ENCODE measurements at regions not wholly inside any gene's neighbourhood (a gene's known extent, or its start where the extent isn't known, plus 50 kb on each side); places are given as distances from the start of the nearest gene placed in this dataset.

DNA sequence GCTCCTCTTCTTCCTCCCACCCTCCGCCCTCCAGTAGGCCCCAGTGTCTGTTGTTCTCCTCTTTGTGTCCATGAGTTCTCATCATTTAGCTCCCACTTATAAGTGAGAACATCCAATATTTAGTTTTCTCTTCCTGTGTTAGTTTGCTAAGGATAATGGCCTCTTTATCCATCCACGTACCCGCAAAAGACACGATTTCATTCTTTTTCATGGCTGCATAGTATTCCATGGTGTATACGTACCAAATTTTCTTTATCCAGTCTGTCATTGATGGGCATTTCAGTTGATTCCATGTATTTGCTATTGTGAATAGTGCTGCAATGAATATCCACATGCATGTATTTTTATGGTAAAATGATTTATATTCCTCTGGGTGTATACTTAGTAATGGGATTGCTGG, 82.2 kb downstream of the COPS8 start:
- no peak overlapping the region for H3K27ac ChIP-seq
- TF ChIP-seq POLR2A (IDR thresholded peaks at IDR 0.05), result no peak
- TF ChIP-seq, protein P1, sequence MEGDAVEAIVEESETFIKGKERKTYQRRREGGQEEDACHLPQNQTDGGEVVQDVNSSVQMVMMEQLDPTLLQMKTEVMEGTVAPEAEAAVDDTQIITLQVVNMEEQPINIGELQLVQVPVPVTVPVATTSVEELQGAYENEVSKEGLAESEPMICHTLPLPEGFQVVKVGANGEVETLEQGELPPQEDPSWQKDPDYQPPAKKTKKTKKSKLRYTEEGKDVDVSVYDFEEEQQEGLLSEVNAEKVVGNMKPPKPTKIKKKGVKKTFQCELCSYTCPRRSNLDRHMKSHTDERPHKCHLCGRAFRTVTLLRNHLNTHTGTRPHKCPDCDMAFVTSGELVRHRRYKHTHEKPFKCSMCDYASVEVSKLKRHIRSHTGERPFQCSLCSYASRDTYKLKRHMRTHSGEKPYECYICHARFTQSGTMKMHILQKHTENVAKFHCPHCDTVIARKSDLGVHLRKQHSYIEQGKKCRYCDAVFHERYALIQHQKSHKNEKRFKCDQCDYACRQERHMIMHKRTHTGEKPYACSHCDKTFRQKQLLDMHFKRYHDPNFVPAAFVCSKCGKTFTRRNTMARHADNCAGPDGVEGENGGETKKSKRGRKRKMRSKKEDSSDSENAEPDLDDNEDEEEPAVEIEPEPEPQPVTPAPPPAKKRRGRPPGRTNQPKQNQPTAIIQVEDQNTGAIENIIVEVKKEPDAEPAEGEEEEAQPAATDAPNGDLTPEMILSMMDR (IDR thresholded peaks at IDR 0.05), result no peak
- no peaks in the 10 kb centered on the region for H3K27me3 ChIP-seq
- intact Hi-C loops (cut with DNase I), result loop anchor here (5.0 kb wide), 2 partner anchors 154 to 244 kb away; partner anchors contain the start of gene COL6A3
- H3K4me1 ChIP-seq, result peaks cover 0 to 6% of the 10 kb centered on the region in 2 donors
- no peaks in the 10 kb centered on the region for H3K36me3 ChIP-seq
- no peak for DNase-seq
- WGBS, 2 donors, result 97 to 99% methylated on average over 5 of the region's 5 CpGs
- H3K9me3 ChIP-seq, result no peaks in the 10 kb centered on the region
- no peak overlapping the region for H3K4me3 ChIP-seq (replicated peaks in 1 of 3)

DNA sequence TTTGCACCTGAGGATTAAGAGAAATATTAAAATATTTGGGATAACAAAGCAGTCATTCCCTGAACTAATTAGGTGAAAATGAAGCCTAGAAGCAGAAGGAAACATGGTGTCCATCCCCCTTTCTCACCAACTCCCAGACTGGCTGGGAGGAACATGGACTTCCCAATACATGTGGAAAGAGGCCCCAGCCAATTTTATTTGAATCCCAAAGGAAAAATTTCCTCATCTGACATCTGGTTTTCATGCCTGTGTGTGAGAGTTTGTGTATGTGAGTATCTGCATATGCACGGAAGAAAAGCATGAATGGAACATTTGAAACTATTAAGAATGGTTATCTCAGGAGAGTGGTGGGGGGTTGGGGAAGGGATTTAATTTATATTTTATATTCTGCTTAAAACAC, 84.3 kb downstream of the COPS8 start:
- WGBS, 2 donors, result 85% methylated on average over 1 of the region's 1 CpG

DNA sequence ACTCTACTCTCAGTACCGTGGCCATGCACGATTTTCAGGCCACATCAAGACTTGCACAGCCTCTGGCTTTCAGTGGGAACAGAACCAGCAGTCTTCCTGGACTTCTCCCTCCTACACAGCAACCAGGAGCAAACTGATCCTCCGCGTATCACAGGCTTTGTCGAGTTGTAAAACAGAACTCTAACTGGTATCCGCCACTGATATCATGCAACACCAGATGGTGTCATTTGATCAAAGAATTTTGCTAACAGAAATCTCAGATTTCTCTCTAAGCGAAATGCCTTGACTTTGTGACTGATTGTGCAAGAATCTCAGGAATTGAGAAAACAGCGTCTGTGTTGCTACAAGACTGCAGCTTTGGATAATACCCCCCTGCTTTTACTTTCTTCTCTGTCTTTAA, 85.7 kb downstream of the COPS8 start:
- H3K27ac ChIP-seq, result peak overlapping the region; percentile 36 to 69 (median 42)
- no peak overlapping the region for H3K4me3 ChIP-seq (replicated peaks in 1 of 3)
- DNase-seq, result peak in 1 of 2 donors; percentile 19
- no peaks in the 10 kb centered on the region for H3K36me3 ChIP-seq
- H3K9me3 ChIP-seq, result no peaks in the 10 kb centered on the region
- H3K27me3 ChIP-seq, result no peaks in the 10 kb centered on the region
- intact Hi-C loops (cut with DNase I), result no loop called here
- TF ChIP-seq, protein P1 (IDR thresholded peaks at IDR 0.05), result peak in 4 of 6 experiments; percentile 29 to 56 (median 46)
- TF ChIP-seq POLR2A (IDR thresholded peaks at IDR 0.05), result no peak
- H3K4me1 ChIP-seq, result peaks cover 0 to 6% of the 10 kb centered on the region in 2 donors
- 41 to 49% methylated on average over 8 of the region's 8 CpGs for WGBS, 2 donors

More for the DNA sequence above, 84.3 kb downstream of the COPS8 start:
- no peaks in the 10 kb centered on the region for H3K36me3 ChIP-seq
- no peak for DNase-seq
- peaks cover 0 to 6% of the 10 kb centered on the region in 2 donors for H3K4me1 ChIP-seq
- intact Hi-C loops (cut with DNase I), result no loop called here
- no peaks in the 10 kb centered on the region for H3K27me3 ChIP-seq
- H3K9me3 ChIP-seq, result no peaks in the 10 kb centered on the region
- peak overlapping the region in 1 of 3 donors; percentile 19 for H3K27ac ChIP-seq
- H3K4me3 ChIP-seq (replicated peaks in 1 of 3), result no peak overlapping the region
- TF ChIP-seq, protein P1 (IDR thresholded peaks at IDR 0.05), result no peak
- TF ChIP-seq POLR2A (IDR thresholded peaks at IDR 0.05), result no peak

DNA sequence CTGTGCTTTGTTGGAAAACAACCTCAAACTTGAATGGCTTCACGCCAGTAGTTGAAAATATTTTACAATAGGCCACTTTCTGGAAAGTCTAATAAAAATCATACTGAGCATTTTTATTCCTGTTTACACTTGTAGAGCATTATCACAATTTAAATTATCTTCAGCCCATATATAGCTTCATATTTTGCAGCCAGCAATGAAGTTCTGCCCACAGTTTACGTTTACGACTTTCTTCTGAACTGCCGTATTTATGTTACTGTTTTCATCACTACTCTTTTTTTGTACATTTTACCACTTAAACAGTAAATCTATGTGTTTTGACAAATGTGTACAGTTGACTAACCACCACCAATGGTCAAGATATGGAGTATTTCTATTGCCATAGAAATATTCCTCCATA, 86.2 kb downstream of the COPS8 start:
- Histone ChIP-seq H3K27me3 (no peaks in the 10 kb centered on the region), H3K4me3 (replicated peaks in 1 of 3) (no peak overlapping the region), H3K27ac (peak overlapping the region; percentile 7 to 69 (median 36)), H3K36me3 (no peaks in the 10 kb centered on the region), H3K9me3 (no peaks in the 10 kb centered on the region), H3K4me1 (peaks cover 0 to 6% of the 10 kb centered on the region in 2 donors)
- intact Hi-C loops (cut with DNase I), result no loop called here
- no peak for DNase-seq
- WGBS, 2 donors, result 83 to 85% methylated on average over 4 of the region's 4 CpGs
- TF ChIP-seq, protein P1 (IDR thresholded peaks at IDR 0.05), result no peak
- TF ChIP-seq POLR2A (IDR thresholded peaks at IDR 0.05), result no peak

DNA sequence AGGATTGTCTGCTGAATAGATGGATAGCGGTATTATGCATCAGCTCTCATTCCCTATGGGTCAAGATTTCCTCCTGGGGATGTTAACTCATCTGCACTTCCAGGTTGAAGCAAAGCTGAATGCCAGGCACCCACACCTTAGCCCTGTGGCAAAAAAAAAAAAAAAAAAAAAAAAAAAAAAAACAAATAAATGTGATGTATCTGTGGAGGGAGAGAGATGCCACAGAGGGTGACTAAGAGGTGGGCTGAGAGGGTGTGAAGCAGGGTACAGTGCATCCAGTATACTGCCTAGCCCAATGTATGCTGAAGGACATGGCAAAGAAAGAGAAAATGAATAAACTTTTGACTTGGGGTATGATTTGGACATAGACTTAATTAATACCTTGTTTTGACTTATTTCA, 91.4 kb downstream of the COPS8 start:
- H3K27ac ChIP-seq, result no peak overlapping the region
- no peak for TF ChIP-seq POLR2A (IDR thresholded peaks at IDR 0.05)
- TF ChIP-seq, protein P1 (IDR thresholded peaks at IDR 0.05), result no peak
- intact Hi-C loops (cut with DNase I), result no loop called here
- no peaks in the 10 kb centered on the region for H3K9me3 ChIP-seq
- DNase-seq, result no peak
- H3K27me3 ChIP-seq, result no peaks in the 10 kb centered on the region
- peaks cover 0 to 1% of the 10 kb centered on the region in 2 donors for H3K4me1 ChIP-seq
- WGBS, 2 donors, result 85 to 95% methylated on average over 1 of the region's 1 CpG
- no peaks in the 10 kb centered on the region for H3K36me3 ChIP-seq
- no peak overlapping the region for H3K4me3 ChIP-seq (replicated peaks in 1 of 3)
